LNCAP (cell line): ENCODE measurements at regions not wholly inside any gene's neighbourhood (a gene's known extent, or its start where the extent isn't known, plus 50 kb on each side); places are given as distances from the start of the nearest gene placed in this dataset.

Source experiments
- CTCF ChIP-seq: fragments of 450-650 bp; IDR thresholded peaks from 2 replicates; pipeline ENCODE4 v1.5.1; 2017; ENCODE audit warnings: mild to moderate bottlenecking

GRCh38 chr2:177063331-177063730 lies 149.3 kb upstream of the HNRNPA3 start:
- no peak for TF ChIP-seq CTCF

- TF ChIP-seq CTCF: no peak
Measured at GRCh38 chr2:177064422-177064821, 148.2 kb upstream of the HNRNPA3 start.

- TF ChIP-seq CTCF: no peak
Measured at GRCh38 chr2:177068967-177069366, 143.6 kb upstream of the HNRNPA3 start.

- TF ChIP-seq CTCF: no peak
Measured at GRCh38 chr2:177072090-177072489, 140.5 kb upstream of the HNRNPA3 start.

GRCh38 chr2:177073611-177074010 lies 139.0 kb upstream of the HNRNPA3 start:
- no peak for TF ChIP-seq CTCF

GRCh38 chr2:177074099-177074710 lies 138.4 kb upstream of the HNRNPA3 start:
- no peak for TF ChIP-seq CTCF

GRCh38 chr2:177075254-177075653 lies 137.3 kb upstream of the HNRNPA3 start:
- no peak for TF ChIP-seq CTCF

- no peak for TF ChIP-seq CTCF
Measured at GRCh38 chr2:177076636-177077179, 135.9 kb upstream of the HNRNPA3 start.
